ENCODE measurements at regions not wholly inside any gene's neighbourhood (a gene's known extent, or its start where the extent isn't known, plus 50 kb on each side); places are given as distances from the start of the nearest gene placed in this dataset.

DNA sequence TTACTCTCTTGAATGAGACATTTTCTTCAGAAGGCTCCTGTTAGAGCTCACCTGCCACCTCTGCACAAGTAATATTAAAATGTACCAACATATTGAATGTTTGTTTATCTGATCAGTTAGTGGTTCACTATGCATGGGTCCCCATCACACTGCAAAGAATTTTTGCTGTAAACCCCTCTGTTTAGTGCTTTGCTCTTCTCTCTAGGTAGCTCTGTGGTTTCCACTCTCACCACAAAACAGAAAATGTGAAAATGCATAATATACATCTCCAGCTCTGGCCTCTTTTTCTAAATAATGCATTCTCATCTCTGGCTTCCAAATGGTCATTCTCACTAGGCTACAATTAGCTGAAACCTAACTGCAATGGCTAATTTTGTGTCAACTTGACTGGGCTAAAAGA, 176.7 kb downstream of the TRIM33 start:
- no peaks in the 10 kb centered on the region for H3K4me1 Mint-ChIP-seq (ENCODE audit: low read depth, unreplicated experiment)
- no peak overlapping the region for H3K4me3 Mint-ChIP-seq (ENCODE audit: low read depth, unreplicated experiment)
- TF ChIP-seq, protein P1, sequence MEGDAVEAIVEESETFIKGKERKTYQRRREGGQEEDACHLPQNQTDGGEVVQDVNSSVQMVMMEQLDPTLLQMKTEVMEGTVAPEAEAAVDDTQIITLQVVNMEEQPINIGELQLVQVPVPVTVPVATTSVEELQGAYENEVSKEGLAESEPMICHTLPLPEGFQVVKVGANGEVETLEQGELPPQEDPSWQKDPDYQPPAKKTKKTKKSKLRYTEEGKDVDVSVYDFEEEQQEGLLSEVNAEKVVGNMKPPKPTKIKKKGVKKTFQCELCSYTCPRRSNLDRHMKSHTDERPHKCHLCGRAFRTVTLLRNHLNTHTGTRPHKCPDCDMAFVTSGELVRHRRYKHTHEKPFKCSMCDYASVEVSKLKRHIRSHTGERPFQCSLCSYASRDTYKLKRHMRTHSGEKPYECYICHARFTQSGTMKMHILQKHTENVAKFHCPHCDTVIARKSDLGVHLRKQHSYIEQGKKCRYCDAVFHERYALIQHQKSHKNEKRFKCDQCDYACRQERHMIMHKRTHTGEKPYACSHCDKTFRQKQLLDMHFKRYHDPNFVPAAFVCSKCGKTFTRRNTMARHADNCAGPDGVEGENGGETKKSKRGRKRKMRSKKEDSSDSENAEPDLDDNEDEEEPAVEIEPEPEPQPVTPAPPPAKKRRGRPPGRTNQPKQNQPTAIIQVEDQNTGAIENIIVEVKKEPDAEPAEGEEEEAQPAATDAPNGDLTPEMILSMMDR (IDR thresholded peaks at IDR 0.05; ENCODE audit: unreplicated experiment) = no peak
- intact Hi-C loops (cut with micrococcal nuclease; ENCODE audit: unreplicated experiment) = no loop called here
- DNase-seq = no peak
- peaks cover 99% of the 10 kb centered on the region for H3K27me3 Mint-ChIP-seq (ENCODE audit: unreplicated experiment)
- CTCF ChIA-PET = no interaction called here
- no peak overlapping the region for H3K27ac Mint-ChIP-seq (ENCODE audit: unreplicated experiment)
- no peaks in the 10 kb centered on the region for H3K9me3 Mint-ChIP-seq (ENCODE audit: low read depth, unreplicated experiment)
- no peaks in the 10 kb centered on the region for H3K36me3 Mint-ChIP-seq (ENCODE audit: insufficient read depth, unreplicated experiment)
- BruUV-seq (replicated peaks) = no TSS peak

DNA sequence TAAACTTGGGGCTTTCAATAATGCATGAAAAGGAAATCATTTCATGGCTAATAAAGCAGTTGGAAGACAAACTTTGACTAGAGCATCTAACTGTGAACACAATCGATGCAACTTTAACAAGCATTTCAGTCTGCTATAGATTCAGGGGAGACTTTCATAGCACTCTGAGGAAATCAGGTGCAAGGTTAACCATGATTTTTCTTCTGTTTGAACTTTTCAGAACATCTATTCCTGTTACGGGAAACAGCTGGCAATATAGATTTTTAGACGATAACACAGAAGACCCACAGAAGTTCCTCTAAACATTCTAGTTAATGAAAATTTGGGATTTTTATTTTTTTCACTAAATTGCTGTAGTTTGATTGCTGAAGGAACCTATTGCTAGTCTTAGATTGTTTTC, 177.3 kb downstream of the TRIM33 start:
- intact Hi-C loops (cut with micrococcal nuclease; ENCODE audit: unreplicated experiment) = no loop called here
- CTCF ChIA-PET = no interaction called here
- Mint-ChIP-seq H3K9me3 (ENCODE audit: low read depth, unreplicated experiment) (no peaks in the 10 kb centered on the region), H3K27ac (ENCODE audit: unreplicated experiment) (no peak overlapping the region), H3K4me3 (ENCODE audit: low read depth, unreplicated experiment) (no peak overlapping the region), H3K27me3 (ENCODE audit: unreplicated experiment) (peaks cover 99% of the 10 kb centered on the region), H3K4me1 (ENCODE audit: low read depth, unreplicated experiment) (no peaks in the 10 kb centered on the region), H3K36me3 (ENCODE audit: insufficient read depth, unreplicated experiment) (no peaks in the 10 kb centered on the region)
- TF ChIP-seq, protein P1 (IDR thresholded peaks at IDR 0.05; ENCODE audit: unreplicated experiment) = no peak
- BruUV-seq (replicated peaks) = no TSS peak
- DNase-seq = no peak

DNA sequence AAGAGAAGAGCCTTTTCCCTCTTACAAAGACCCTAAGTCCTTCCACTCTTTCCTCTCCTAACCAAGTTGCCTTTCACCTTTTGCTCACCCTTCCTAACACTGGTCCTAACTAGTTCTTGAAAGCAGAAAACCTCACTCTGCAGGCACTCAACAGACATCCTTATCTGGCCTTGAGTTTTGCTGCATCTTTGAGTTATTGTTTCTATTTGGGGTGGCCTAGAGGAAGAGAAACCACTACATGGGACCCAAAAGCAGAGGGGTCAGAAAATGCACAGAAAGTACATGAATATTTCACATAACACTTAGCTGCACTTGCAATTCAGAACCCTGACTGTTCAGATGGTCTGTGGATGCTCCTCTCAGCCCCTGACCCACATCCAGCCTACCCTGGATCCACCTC, 178.3 kb upstream of the SYT6 start:
- DNase-seq = no peak
- TF ChIP-seq, protein P1 (IDR thresholded peaks at IDR 0.05; ENCODE audit: unreplicated experiment) = no peak
- Mint-ChIP-seq H3K4me3 (ENCODE audit: low read depth, unreplicated experiment) (no peak overlapping the region), H3K4me1 (ENCODE audit: low read depth, unreplicated experiment) (no peaks in the 10 kb centered on the region), H3K27ac (ENCODE audit: unreplicated experiment) (no peak overlapping the region), H3K9me3 (ENCODE audit: low read depth, unreplicated experiment) (no peaks in the 10 kb centered on the region), H3K36me3 (ENCODE audit: insufficient read depth, unreplicated experiment) (no peaks in the 10 kb centered on the region), H3K27me3 (ENCODE audit: unreplicated experiment) (peaks cover 87% of the 10 kb centered on the region)
- BruUV-seq (replicated peaks) = no TSS peak
- intact Hi-C loops (cut with micrococcal nuclease; ENCODE audit: unreplicated experiment) = no loop called here
- CTCF ChIA-PET = no interaction called here

DNA sequence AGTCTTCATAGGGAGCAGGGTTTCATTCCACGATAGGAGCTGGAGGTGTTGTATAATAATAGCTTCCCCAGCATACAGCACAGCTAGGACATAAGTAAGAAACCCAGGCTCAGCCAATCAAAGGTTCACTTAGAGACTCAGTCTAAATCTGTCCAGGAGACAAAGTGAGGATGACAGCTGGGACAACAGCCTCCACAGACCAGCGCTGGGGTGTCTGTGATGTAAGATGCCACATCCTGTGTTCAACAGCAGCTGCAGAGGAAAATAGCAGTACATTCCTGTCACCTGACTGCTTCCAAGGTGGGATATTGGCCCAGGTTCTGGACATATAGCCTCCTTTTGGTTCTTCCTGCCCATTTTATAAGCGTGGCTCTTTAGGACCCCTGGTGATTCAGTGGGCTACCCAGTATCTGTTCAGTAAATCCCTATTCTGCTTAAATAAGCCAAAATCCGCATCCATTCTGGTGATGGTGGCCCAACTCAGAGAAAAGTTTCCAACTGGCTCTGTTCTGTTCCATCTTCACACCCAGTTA, 176.8 kb upstream of the SYT6 start:
- CTCF ChIA-PET = no interaction called here
- BruUV-seq (replicated peaks) = no TSS peak
- TF ChIP-seq, protein P1 (IDR thresholded peaks at IDR 0.05; ENCODE audit: unreplicated experiment) = no peak

More for the DNA sequence above, 176.8 kb upstream of the SYT6 start:
- Mint-ChIP-seq H3K4me1 (ENCODE audit: low read depth, unreplicated experiment) (no peaks in the 10 kb centered on the region), H3K9me3 (ENCODE audit: low read depth, unreplicated experiment) (no peaks in the 10 kb centered on the region), H3K36me3 (ENCODE audit: insufficient read depth, unreplicated experiment) (no peaks in the 10 kb centered on the region), H3K27me3 (ENCODE audit: unreplicated experiment) (peaks cover 73% of the 10 kb centered on the region), H3K27ac (ENCODE audit: unreplicated experiment) (no peak overlapping the region), H3K4me3 (ENCODE audit: low read depth, unreplicated experiment) (no peak overlapping the region)
- intact Hi-C loops (cut with micrococcal nuclease; ENCODE audit: unreplicated experiment) = no loop called here
- no peak for DNase-seq
